GM12878 (cell line): ENCODE measurements at regions not wholly inside any gene's neighbourhood (a gene's known extent, or its start where the extent isn't known, plus 50 kb on each side); places are given as distances from the start of the nearest gene placed in this dataset.
A peak's percentile ranks its signal among the peaks of the same experiment; 100 is the strongest.

Source experiments
- ATAC-seq: fragments of 200-7000 bp; cut with Tn5 transposase; 3 replicates; pipeline ENCODE4 v1.9.1; 2020; ENCODE audit warnings: mild to moderate bottlenecking, moderate library complexity
- BruUV-seq: library from RNA; stranded (reverse); fragments of 400-500 nt; replicated peaks from 2 replicates; lab custom pipeline; 2021; lab: Mats Ljungman, UMichigan
- CTCF ChIA-PET: fragments of 300-600 bp; sonication (Branson Sonifier 250); formaldehyde crosslinking; extraction: SDS; loops from one replicate; lab custom pipeline; 2021; ENCODE audit warnings: inconsistent platforms; lab: Yijun Ruan, JAX
- POLR2A ChIA-PET: fragments of 350-600 bp; formaldehyde crosslinking; extraction: SDS; loops from one replicate; lab custom pipeline; 2021; ENCODE audit warnings: inconsistent platforms; lab: Charles Lee
- RAD21 ChIA-PET: fragments of 300-600 bp; sonication (Branson Sonifier 250); formaldehyde crosslinking; loops from one replicate; lab custom pipeline; 2023; ENCODE audit warnings: antibody characterized with exemption; ENCODE audit not compliant: unreplicated experiment; lab: Charles Lee
- SMC1A ChIA-PET: fragments of 300-600 bp; sonication (Branson Sonifier 250); formaldehyde crosslinking; loops from one replicate; lab custom pipeline; 2023; ENCODE audit not compliant: unreplicated experiment, uncharacterized antibody; lab: Charles Lee
- DNase-seq: peaks from one replicate; pipeline ENCODE4 v3.0.0-alpha.2; 2011; ENCODE audit warnings: low read depth, low spot score
- FAIRE-seq: peaks from 3 replicates; lab custom pipeline; 2011; peaks lifted over from hg19 to GRCh38; lab: Jason Lieb, UNC
- H2AFZ ChIP-seq: 2 replicates; pipeline ENCODE4 v1.6.0; 2011; ENCODE audit warnings: low read depth, low read length, control low read depth; ENCODE audit not compliant: control insufficient read depth
- H3K27ac ChIP-seq: 2 replicates; pipeline ENCODE4 v1.5.1; 2011; ENCODE audit warnings: control low read depth; ENCODE audit not compliant: control insufficient read depth, insufficient read depth
- H3K27me3 ChIP-seq, 2 experiments: replicated peaks in 1 of 2; 2 replicates each; pipeline versions ENCODE4 v1.6.0 to v1.6.1; 2011; ENCODE audit warnings: low read length in 1 of 2; ENCODE audit not compliant: control insufficient read depth in 2 of 2, insufficient read depth in 2 of 2
- H3K36me3 ChIP-seq, 2 experiments: 2 replicates each; pipeline ENCODE4 v1.5.1; 2011; ENCODE audit warnings: low read length in 1 of 2; ENCODE audit not compliant: control insufficient read depth in 2 of 2, insufficient read depth in 2 of 2
- H3K4me1 ChIP-seq: 2 replicates; pipeline ENCODE4 v1.6.1; 2011; ENCODE audit warnings: mild to moderate bottlenecking, low read length, moderate library complexity, mixed read lengths; ENCODE audit not compliant: control insufficient read depth, insufficient read depth
- H3K4me2 ChIP-seq: 2 replicates; pipeline ENCODE4 v1.6.0; 2011; ENCODE audit warnings: control low read depth; ENCODE audit not compliant: control insufficient read depth, insufficient read depth
- H3K4me3 ChIP-seq: fragments of 200-600 bp; sonication (generic); 2 replicates; pipeline ENCODE4 v1.5.1; 2016
- H3K79me2 ChIP-seq: 2 replicates; pipeline ENCODE4 v1.6.0; 2011; ENCODE audit warnings: low read length; ENCODE audit not compliant: control insufficient read depth, insufficient read depth
- H3K9ac ChIP-seq: 2 replicates; pipeline ENCODE4 v1.8.0; 2011; ENCODE audit warnings: low read length, control low read depth, mixed read lengths; ENCODE audit not compliant: control insufficient read depth, insufficient read depth
- H3K9me3 ChIP-seq: replicated peaks from 3 replicates; pipeline ENCODE4 v1.5.1; 2011; ENCODE audit warnings: mild to moderate bottlenecking, low read length; ENCODE audit not compliant: control insufficient read depth, insufficient read depth
- H4K20me1 ChIP-seq: 2 replicates; pipeline ENCODE4 v1.6.0; 2011; ENCODE audit not compliant: control insufficient read depth, insufficient read depth
- BHLHE40 ChIP-seq, 2 experiments: fragments of 450-650 bp in 1 of 2; IDR thresholded peaks; 2 replicates each; pipeline ENCODE4 v1.6.1; 2011 to 2017; ENCODE audit warnings: low read depth in 2 of 2, borderline replicate concordance in 1 of 2, improper control_type of control experiment in 1 of 2, low read length in 1 of 2, mild to moderate bottlenecking in 1 of 2
- CTCF ChIP-seq, 3 experiments: IDR thresholded peaks in 2 of 3; conservative IDR thresholded peaks in 1 of 3; 2 replicates each; pipeline ENCODE4 v1.5.1; 2011; ENCODE audit warnings: low read depth in 3 of 3, low read length in 3 of 3, mild to moderate bottlenecking in 3 of 3, control low read depth in 2 of 3, moderate library complexity in 2 of 3, inconsistent platforms in 1 of 3, mixed read lengths in 1 of 3; ENCODE audit not compliant: control insufficient read depth in 2 of 3, insufficient read depth in 1 of 3; ENCODE audit errors: extremely low read depth in 1 of 3
- EP300 ChIP-seq, 2 experiments: fragments of 150-350 bp in 1 of 2; IDR thresholded peaks; 2 replicates each; pipeline ENCODE4 v1.6.1; 2011 to 2012; ENCODE audit warnings: low read depth in 2 of 2, low read length in 2 of 2, borderline replicate concordance in 1 of 2, improper control_type of control experiment in 1 of 2, inconsistent platforms in 1 of 2; ENCODE audit not compliant: control insufficient read depth in 1 of 2
- IRF4 ChIP-seq: IDR thresholded peaks from 2 replicates; pipeline ENCODE4 v1.6.1; 2011; ENCODE audit warnings: low read depth, low read length
- JUNB ChIP-seq: IDR thresholded peaks from 2 replicates; pipeline ENCODE4 v1.6.1; 2016; ENCODE audit warnings: antibody characterized with exemption, mild to moderate bottlenecking
- RAD21 ChIP-seq: IDR thresholded peaks from 2 replicates; pipeline ENCODE4 v1.6.1; 2011; ENCODE audit warnings: mild to moderate bottlenecking, low read depth, low read length, moderate library complexity; ENCODE audit not compliant: insufficient read depth
- SMC3 ChIP-seq: IDR thresholded peaks from 2 replicates; pipeline ENCODE4 v1.6.1; 2011; ENCODE audit warnings: low read length, improper control_type of control experiment, borderline replicate concordance
- TCF7 ChIP-seq: IDR thresholded peaks from 2 replicates; pipeline ENCODE4 v1.6.1; 2014; ENCODE audit warnings: antibody characterized with exemption, borderline replicate concordance
- YY1 ChIP-seq: IDR thresholded peaks from 2 replicates; pipeline ENCODE4 v1.6.1; 2011; ENCODE audit warnings: low read depth, mild to moderate bottlenecking, low read length
- ZNF687 ChIP-seq: fragments of 450-650 bp; IDR thresholded peaks from 2 replicates; pipeline ENCODE4 v1.6.1; 2017; ENCODE audit warnings: mild to moderate bottlenecking, moderate library complexity
- WGBS: methylation state at CpG from one replicate; pipeline ENCODE4 v1.1.6; 2016; ENCODE audit warnings: low lambda C conversion rate; ENCODE audit not compliant: insufficient replicate concordance, insufficient coverage; ENCODE audit errors: missing lambda C conversion rate; 5-methylcytosine and 5-hydroxymethylcytosine counted together
- in situ Hi-C: fragments of 300-500 bp; cut with MboI; formaldehyde crosslinking; loops from 9 replicates; pipeline ENCODE4 v1.14.3; 2018; ENCODE audit warnings: mixed read lengths
- intact Hi-C: fragments of 100-400 bp; cut with micrococcal nuclease; formaldehyde crosslinking; loops from one replicate; pipeline ENCODE4 v1.14.2; 2022; ENCODE audit not compliant: unreplicated experiment

DNA sequence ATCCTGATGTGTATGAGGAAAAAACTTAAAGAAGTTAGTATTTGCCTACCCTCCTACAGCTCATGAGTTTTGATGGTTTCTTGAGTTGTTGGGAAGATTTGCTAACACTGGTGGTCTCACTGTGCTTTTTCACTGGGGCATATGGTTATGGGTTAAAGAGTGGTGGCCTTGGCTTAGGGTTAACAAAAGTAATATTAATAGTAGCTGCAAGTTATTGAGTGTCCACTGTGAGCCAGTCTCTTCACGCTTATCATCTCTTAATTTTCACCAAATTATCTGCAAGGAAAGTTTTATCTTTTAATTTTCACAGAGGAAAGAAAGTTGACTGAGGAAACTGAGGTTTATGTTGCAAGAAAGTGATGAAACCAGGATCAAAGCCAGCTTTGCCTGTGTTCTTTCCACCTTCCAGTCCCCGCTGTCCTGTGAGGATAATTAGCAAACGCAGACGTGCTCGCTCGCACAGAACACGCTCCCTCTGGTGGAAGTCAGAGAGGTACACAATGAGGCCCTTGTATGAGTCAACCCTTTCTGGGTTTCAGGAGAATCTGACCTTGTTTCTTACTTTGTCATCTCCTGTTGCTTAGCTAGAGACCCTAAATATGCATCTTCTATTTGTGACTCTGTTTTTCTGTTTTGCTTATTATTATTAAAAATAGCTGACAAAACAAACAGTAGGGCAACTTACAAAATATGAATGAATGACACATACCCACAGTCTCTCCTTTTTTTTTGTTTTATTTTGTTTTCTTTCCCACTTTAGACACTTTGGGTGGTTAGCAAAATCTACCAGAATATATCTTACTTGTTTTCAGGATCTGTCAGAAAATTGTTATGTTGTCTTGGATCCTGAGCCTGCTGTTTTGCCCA is 94.3 kb downstream of the DDIT4L start:
- Histone ChIP-seq H4K20me1 (no peaks in the 10 kb centered on the region), H3K27me3 (no peaks in the 10 kb centered on the region), H3K79me2 (no peaks in the 10 kb centered on the region), H3K4me1 (peaks cover 1% of the 10 kb centered on the region; the same call in 1 of the 2 replicates), H3K4me2 (no peak overlapping the region), H3K9me3 (no peaks in the 10 kb centered on the region), H3K27ac (no peak overlapping the region), H2AFZ (no peak overlapping the region; the same call in 1 of the 2 replicates), H3K36me3 (no peaks in the 10 kb centered on the region), H3K4me3 (no peak overlapping the region), H3K9ac (no peak overlapping the region)
- RAD21 ChIA-PET = interaction anchor here (0.8 to 2.0 kb wide), 12 partner anchors 9 to 1635 kb away, joined by 3 to 13 read pairs (median 4); partner anchors contain the start of gene H2AZ1
- ATAC-seq = peak; percentile 88
- FAIRE-seq = peak; percentile 88
- POLR2A ChIA-PET = interaction anchor here (1.0 kb wide), 1 partner anchor 150 kb away, joined by 3 read pairs; the partner anchor contains the start of gene DNAJB14
- in situ Hi-C loops (no loop called here), intact Hi-C loops (loop anchor here (5.0 kb wide), 2 partner anchors 99 to 276 kb away; no protein-coding TSS in a partner anchor)
- SMC1A ChIA-PET = interaction anchor here (0.6 to 6.5 kb wide), 11 partner anchors 10 to 1073 kb away, joined by 3 to 39 read pairs (median 3); no protein-coding TSS in a partner anchor
- CTCF ChIA-PET = interaction anchor here (0.6 to 6.4 kb wide), 26 partner anchors 9 to 1161 kb away, joined by 3 to 120 read pairs (median 4); no protein-coding TSS in a partner anchor
- TF ChIP-seq CTCF (IDR thresholded peaks at IDR 0.05 in 2 of 3, conservative IDR thresholded peaks at IDR 0.05 in 1 of 3; ENCODE audit: control insufficient read depth in 2 of 3, extremely low read depth in 1 of 3, insufficient read depth in 1 of 3, low read depth in 3 of 3, low read length in 3 of 3) = peak; percentile 65 to 75 (median 70)
- TF ChIP-seq TCF7 = no peak
- TF ChIP-seq SMC3 = peak; percentile 67; the same call in 1 of the 2 replicates
- TF ChIP-seq IRF4 = 0 out of 2 replicates have a peak, but pooled peaks have one; percentile 45
- 0 out of 2 replicates have a peak, but pooled peaks have one; percentile 49 for TF ChIP-seq YY1
- peak in 1 of 2 experiments; percentile 5; a peak in 1 of 4 replicates for TF ChIP-seq BHLHE40 (IDR thresholded peaks at IDR 0.05; ENCODE audit: borderline replicate concordance in 1 of 2, low read depth in 2 of 2, low read length in 1 of 2)
- TF ChIP-seq RAD21 = peak; percentile 70
- TF ChIP-seq JUNB = no peak
- TF ChIP-seq ZNF687 = peak; percentile 17; the same call in 1 of the 2 replicates
- 0 out of 4 replicates have a peak, but pooled peaks of 1 of the 2 experiments have one; percentile 40 for TF ChIP-seq EP300 (IDR thresholded peaks at IDR 0.05; ENCODE audit: borderline replicate concordance in 1 of 2, control insufficient read depth in 1 of 2, low read depth in 2 of 2, low read length in 2 of 2)
- DNase-seq = peak; percentile 36
- 22% methylated on average over 7 of the region's 7 CpGs for WGBS
- no TSS peak for BruUV-seq
